Motor neuron (in vitro differentiated cells): ENCODE measurements at regions not wholly inside any gene's neighbourhood (a gene's known extent, or its start where the extent isn't known, plus 50 kb on each side); places are given as distances from the start of the nearest gene placed in this dataset.
"Not testable (repeated sequence)": the region's sequence is repeated elsewhere in the genome, so short reads cannot be mapped to it uniquely, and the experiment has no call there.

Source experiments
- ATAC-seq, 8 experiments: fragments of 200-7000 bp; cut with Tn5 transposase; replicated peaks in 6 of 8; 2 replicates each; pipeline ENCODE4 v1.8.0; 2021; ENCODE audit warnings: mild to moderate bottlenecking in 8 of 8, moderate library complexity in 8 of 8
- H3K27ac ChIP-seq, 2 donors: fragments of 250-450 bp; sonication (Bioruptor Pico); 2 replicates each; pipeline ENCODE4 v1.9.0; 2021; ENCODE audit warnings: antibody characterized with exemption in 2 of 2, mild to moderate bottlenecking in 2 of 2, moderate library complexity in 1 of 2
- H3K4me1 ChIP-seq, 2 donors: fragments of 250-450 bp; sonication (Bioruptor Pico); replicated peaks in 1 of 2; 2 replicates each; pipeline ENCODE4 v1.6.1; 2021; ENCODE audit warnings: antibody characterized with exemption in 2 of 2, mild to moderate bottlenecking in 2 of 2, moderate library complexity in 1 of 2
- H3K4me3 ChIP-seq, 5 donors: fragments of 250-450 bp; sonication (Bioruptor Pico); 2 replicates each; pipeline ENCODE4 v1.9.0; 2021; ENCODE audit warnings: antibody characterized with exemption in 5 of 5, mild to moderate bottlenecking in 5 of 5, moderate library complexity in 4 of 5
- WGBS, 10 experiments: fragments of 450-650 bp; shearing (Covaris generic); methylation state at CpG; one replicate each; pipeline ENCODE4 v1.0.0; 2022; 5-methylcytosine and 5-hydroxymethylcytosine counted together
- in situ Hi-C, 9 experiments: fragments of 400-800 bp; cut with MboI; loops; one replicate each; pipeline ENCODE4 v1.15.0; 2021; ENCODE audit warnings: low sequenced_read_pairs in 9 of 9, low pct_unique_long_range_greater_than_20kb in 2 of 9; ENCODE audit not compliant: unreplicated experiment in 9 of 9

- no peak overlapping the region for H3K27ac ChIP-seq
- in situ Hi-C loops = no loop called here
- no peaks in the 10 kb centered on the region for H3K4me1 ChIP-seq
- ATAC-seq = no peak
- H3K4me3 ChIP-seq = no peak overlapping the region
These were observed 292.6 kb downstream of the LRRC3B start for GRCh38 chr3:26915208-26915607.

DNA sequence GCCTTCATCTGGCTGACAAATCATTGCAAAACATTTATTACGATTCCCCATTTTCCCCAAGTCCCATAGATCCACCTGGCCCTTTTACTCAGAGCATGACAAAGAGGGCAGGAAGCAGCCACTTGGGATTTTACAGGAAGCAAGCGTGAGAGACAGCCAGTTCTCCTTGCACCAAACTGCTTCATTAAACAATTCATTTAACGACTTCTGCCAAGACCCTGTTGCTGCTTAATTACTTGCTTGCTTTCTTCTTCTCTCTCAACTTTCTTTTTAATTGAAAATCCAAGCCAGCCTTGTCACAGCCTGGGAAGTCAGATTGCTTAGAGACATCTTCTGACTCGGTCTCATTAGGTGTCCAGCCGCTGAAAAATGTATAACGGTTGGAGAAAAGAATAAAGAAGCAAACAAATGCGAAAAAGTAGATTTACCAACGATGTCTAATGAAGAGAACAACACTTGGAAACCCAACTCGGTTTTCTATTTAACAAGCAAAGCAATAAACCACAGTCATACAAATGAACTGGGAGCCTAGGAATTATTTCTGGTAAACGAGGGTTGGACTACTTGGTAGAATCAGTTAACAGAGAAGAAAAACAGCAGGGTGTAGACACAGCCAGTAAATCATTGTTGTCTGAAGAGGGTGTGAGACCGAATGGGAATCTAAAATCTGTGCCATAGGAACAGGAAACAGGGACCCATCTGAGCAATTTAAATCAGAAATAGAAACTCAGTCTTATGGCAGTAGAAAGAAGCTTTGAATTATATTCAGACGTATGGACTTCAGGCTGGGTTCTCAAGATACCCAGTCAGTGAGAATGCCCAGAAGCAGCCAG is 298.3 kb downstream of the LRRC3B start:
- Histone ChIP-seq H3K27ac (no peak overlapping the region), H3K4me3 (no peak overlapping the region), H3K4me1 (peaks cover 0 to 2% of the 10 kb centered on the region in 2 donors)
- WGBS, 10 experiments = 1 to 70% (median 40%) methylated on average over 4 to 12 of the region's 12 CpGs
- no peak for ATAC-seq
- in situ Hi-C loops = no loop called here

GRCh38 chr3:26931896-26932295 is 309.3 kb downstream of the LRRC3B start:
- Histone ChIP-seq H3K4me1 (no peaks in the 10 kb centered on the region), H3K27ac (no peak overlapping the region), H3K4me3 (no peak overlapping the region)
- in situ Hi-C loops = no loop called here
- ATAC-seq = no peak
- WGBS, 10 experiments = 0 to 100% (median 67%) methylated on average over 1 of the region's 1 CpG; no CpG with 5 or more reads in 1 of the 10 experiments

DNA sequence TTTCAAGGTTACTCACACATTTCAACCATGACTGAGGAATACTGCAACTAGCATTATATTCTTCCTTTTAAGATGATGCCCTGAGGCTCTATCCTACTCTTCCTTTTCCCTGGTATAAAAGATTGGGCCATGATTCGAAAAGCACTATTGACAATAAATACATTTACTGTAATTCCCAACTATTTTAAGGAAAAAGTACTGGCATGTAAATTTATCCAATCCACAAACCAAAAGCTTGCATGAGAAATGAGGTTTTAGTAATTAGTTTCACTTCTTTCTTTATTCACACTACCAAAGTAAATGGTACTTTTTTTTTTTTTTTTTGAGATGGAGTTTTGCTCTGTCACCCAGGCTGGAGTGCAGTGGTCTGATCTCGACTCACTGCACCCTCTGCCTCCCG is 310.2 kb downstream of the LRRC3B start:
- in situ Hi-C loops = no loop called here
- H3K27ac ChIP-seq = no peak overlapping the region
- H3K4me3 ChIP-seq = no peak overlapping the region
- 0 to 100% (median 60%) methylated on average over 1 to 3 of the region's 3 CpGs; no CpG with 5 or more reads in 3 of the 10 experiments for WGBS, 10 experiments
- no peaks in the 10 kb centered on the region for H3K4me1 ChIP-seq
- no peak for ATAC-seq

DNA sequence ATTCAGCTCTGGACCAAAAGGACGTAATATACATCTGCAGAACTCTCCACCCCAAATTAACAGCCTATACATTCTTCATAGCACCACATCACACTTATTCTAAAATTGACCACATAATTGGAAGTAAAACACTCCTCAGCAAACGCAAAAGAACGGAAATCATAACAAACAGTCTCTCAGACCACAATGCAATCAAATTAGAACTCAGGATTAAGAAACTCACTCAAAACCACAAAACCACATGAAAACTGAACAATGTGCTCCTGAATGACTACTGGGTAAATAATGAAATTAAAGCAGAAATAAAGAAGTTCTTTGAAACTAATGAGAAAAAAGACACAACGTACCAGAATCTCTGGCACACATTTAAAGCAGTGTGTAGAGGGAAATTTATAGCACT is 322.9 kb downstream of the LRRC3B start:
- 0 to 100% (median 79%) methylated on average over 1 to 4 of the region's 4 CpGs for WGBS, 10 experiments
- H3K4me1 ChIP-seq, in situ Hi-C loops, H3K27ac ChIP-seq, ATAC-seq, H3K4me3 ChIP-seq: not testable (repeated sequence)

- no peak for ATAC-seq
- Histone ChIP-seq H3K4me3 (no peak overlapping the region), H3K27ac (no peak overlapping the region), H3K4me1 (peaks cover 0 to 4% of the 10 kb centered on the region in 2 donors)
- in situ Hi-C loops = no loop called here
- 0 to 100% (median 83%) methylated on average over 1 of the region's 1 CpG; no CpG with 5 or more reads in 1 of the 10 experiments for WGBS, 10 experiments
These were observed 337.8 kb downstream of the LRRC3B start for GRCh38 chr3:26960382-26960781.

GRCh38 chr3:26962492-26963360 is 340.2 kb downstream of the LRRC3B start:
- H3K4me3 ChIP-seq = no peak overlapping the region
- peaks cover 0 to 4% of the 10 kb centered on the region in 2 donors for H3K4me1 ChIP-seq
- ATAC-seq = no peak
- no peak overlapping the region for H3K27ac ChIP-seq
- in situ Hi-C loops = no loop called here
- WGBS, 10 experiments = 5 to 100% (median 79%) methylated on average over 1 to 6 of the region's 6 CpGs

DNA sequence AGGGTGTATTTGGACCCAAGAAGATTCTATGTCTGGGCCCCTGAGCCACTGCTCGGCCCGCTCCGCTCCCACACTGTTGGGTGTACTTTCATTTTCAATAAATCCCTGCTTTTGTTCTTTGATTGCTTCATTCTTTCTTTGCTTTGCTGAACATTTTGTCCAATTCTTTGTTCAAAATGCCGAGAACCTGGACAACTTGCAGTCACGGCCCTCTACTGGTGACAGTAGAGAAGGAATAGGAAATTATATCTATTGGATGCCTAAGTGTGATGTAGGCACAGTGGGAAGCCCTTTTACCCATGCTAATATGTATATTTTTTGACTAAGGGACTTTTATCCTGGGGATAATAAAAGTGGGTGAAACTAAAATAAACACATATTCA is 340.8 kb downstream of the LRRC3B start:
- peaks cover 0 to 4% of the 10 kb centered on the region in 2 donors for H3K4me1 ChIP-seq
- no peak overlapping the region for H3K27ac ChIP-seq
- in situ Hi-C loops = no loop called here
- 15 to 100% (median 60%) methylated on average over 2 to 5 of the region's 5 CpGs; no CpG with 5 or more reads in 3 of the 10 experiments for WGBS, 10 experiments
- peak in 1 of 8 experiments; percentile 60 for ATAC-seq
- no peak overlapping the region for H3K4me3 ChIP-seq

- no peak for ATAC-seq
- Histone ChIP-seq H3K4me1 (peaks cover 0 to 4% of the 10 kb centered on the region in 2 donors), H3K27ac (no peak overlapping the region), H3K4me3 (no peak overlapping the region)
- in situ Hi-C loops = no loop called here
These were observed 341.7 kb downstream of the LRRC3B start for GRCh38 chr3:26964313-26964712.

- no peak for ATAC-seq
These were observed 342.3 kb downstream of the LRRC3B start for GRCh38 chr3:26964836-26965235.

DNA sequence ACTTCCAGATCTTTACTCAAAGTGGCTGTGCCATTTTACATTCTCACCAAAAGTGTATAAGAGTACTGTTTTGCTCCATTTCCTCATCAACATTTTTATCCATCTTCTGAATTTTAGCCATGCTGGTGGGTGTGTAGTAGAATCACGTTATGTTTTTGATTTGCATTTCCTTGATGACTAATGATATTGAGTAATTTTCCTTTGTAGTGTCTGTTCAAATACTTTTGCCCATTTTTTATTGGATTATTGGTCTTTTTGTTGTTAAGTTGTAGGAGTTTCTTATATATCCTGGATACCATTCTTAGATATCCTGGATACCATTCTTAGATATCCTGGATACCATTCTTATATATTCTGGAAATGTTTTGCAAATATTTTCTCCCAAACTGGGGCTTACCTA is 344.9 kb downstream of the LRRC3B start:
- Histone ChIP-seq H3K4me3 (no peak overlapping the region), H3K27ac (no peak overlapping the region), H3K4me1 (no peaks in the 10 kb centered on the region)
- WGBS, 10 experiments = 0 to 100% (median 78%) methylated on average over 1 of the region's 1 CpG
- in situ Hi-C loops = no loop called here
- peak in 2 of 8 experiments; percentile 48 to 56 for ATAC-seq

More at GRCh38 chr3:26964836-26965235, 342.3 kb downstream of the LRRC3B start:
- in situ Hi-C loops = no loop called here
- Histone ChIP-seq H3K4me1 (peaks cover 0 to 2% of the 10 kb centered on the region in 2 donors), H3K4me3 (no peak overlapping the region), H3K27ac (no peak overlapping the region)
- 0 to 100% (median 66%) methylated on average over 1 to 2 of the region's 2 CpGs for WGBS, 10 experiments

DNA sequence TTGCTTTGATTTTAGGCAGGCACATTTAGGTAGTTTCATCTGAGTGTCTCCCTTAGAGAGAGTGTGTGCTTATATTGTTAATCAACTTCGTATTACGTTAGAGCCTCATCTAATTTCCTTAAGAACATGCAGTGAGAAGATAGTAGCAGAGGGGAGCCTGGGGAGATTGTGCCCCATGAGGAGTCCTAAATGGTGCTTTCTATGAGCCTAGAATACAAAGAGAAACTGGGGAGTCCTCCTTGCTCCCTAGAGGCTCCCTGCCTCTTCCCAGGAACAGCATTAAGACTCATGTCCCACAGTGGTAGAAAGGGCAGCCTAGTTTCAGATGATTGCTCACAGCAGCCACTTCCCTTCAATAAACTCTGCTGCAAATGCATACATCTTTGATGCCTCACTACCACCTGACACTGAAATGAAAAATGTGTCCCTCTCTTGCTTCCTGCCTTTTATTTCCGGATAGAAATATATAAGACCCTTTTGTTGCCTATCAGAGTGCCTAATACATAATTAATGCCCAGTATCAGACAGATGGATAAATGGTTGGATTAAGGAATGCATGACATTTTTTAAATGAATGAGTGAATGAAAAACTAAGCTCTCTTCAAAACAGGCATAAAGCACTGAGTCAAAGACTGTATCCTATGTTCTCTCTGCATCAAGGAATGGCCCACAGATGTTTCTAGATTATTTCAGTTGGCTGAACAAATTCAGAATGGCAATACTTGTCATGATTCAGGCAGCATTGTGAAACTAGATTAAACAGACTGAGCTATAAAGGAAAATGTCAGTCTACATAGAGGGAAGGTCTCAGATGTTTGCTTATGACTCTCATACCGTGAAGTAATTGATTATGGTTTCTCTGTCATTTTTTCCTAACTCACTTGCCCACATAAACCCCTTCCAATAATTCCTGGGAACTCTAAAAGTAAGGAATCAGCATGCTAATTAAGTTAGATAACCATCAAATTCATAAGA is 362.1 kb downstream of the LRRC3B start:
- Histone ChIP-seq H3K4me3 (no peak overlapping the region), H3K27ac (no peak overlapping the region), H3K4me1 (peaks cover 8 to 15% of the 10 kb centered on the region in 2 donors)
- in situ Hi-C loops = no loop called here
- 0 to 100% (median 70%) methylated on average over 1 to 4 of the region's 4 CpGs; no CpG with 5 or more reads in 1 of the 10 experiments for WGBS, 10 experiments
- peak in 5 of 8 experiments; percentile 41 to 94 (median 80) for ATAC-seq
